ENCODE measurements at regions not wholly inside any gene's neighbourhood (a gene's known extent, or its start where the extent isn't known, plus 50 kb on each side); places are given as distances from the start of the nearest gene placed in this dataset.

GRCh38 chr2:236513956-236514355 lies 55.7 kb upstream of the ACKR3 start:
- no peak for TF ChIP-seq HDAC6 (IDR thresholded peaks at IDR 0.05; ENCODE audit: unreplicated experiment)
- TF ChIP-seq PAX5 (IDR thresholded peaks at IDR 0.05; ENCODE audit: borderline replicate concordance, low read depth, low read length) = no peak
- no peak for TF ChIP-seq JUND (IDR thresholded peaks at IDR 0.05; ENCODE audit: low read depth, low read length)
- TF ChIP-seq SIN3A (IDR thresholded peaks at IDR 0.05; ENCODE audit: low read depth, low read length) = no peak
- TF ChIP-seq NR2C1 (IDR thresholded peaks at IDR 0.05) = no peak
- TF ChIP-seq ESRRA (IDR thresholded peaks at IDR 0.05; ENCODE audit: low read length) = no peak
- no peak for TF ChIP-seq MEF2A (IDR thresholded peaks at IDR 0.05; ENCODE audit: insufficient read depth, low read depth, low read length)
- TF ChIP-seq SUPT20H (IDR thresholded peaks at IDR 0.05; ENCODE audit: borderline replicate concordance, control insufficient read depth, low read depth, low read length) = no peak
- TF ChIP-seq JUNB (IDR thresholded peaks at IDR 0.05) = no peak
- no peak for TF ChIP-seq HCFC1 (IDR thresholded peaks at IDR 0.05; ENCODE audit: low read length)
- no peak for TF ChIP-seq REST (IDR thresholded peaks at IDR 0.05; ENCODE audit: low read depth, low read length)
- TF ChIP-seq MLLT1 (IDR thresholded peaks at IDR 0.05) = no peak
- TF ChIP-seq MYC (IDR thresholded peaks at IDR 0.05; ENCODE audit: insufficient read depth, insufficient read length, insufficient replicate concordance, low read length, severe bottlenecking) = no peak
- Histone ChIP-seq H3K9ac (ENCODE audit: control insufficient read depth, insufficient read depth, low read length) (no peak overlapping the region), H3K9me3 (replicated peaks; ENCODE audit: control insufficient read depth, insufficient read depth, low read length) (no peaks in the 10 kb centered on the region), H2AFZ (ENCODE audit: control insufficient read depth, low read depth, low read length) (no peak overlapping the region), H3K79me2 (ENCODE audit: control insufficient read depth, insufficient read depth, low read length) (no peaks in the 10 kb centered on the region), H3K36me3 (ENCODE audit: control insufficient read depth in 2 of 2, insufficient read depth in 2 of 2, low read length in 1 of 2) (no peaks in the 10 kb centered on the region), H3K27me3 (replicated peaks in 1 of 2; ENCODE audit: control insufficient read depth in 2 of 2, insufficient read depth in 2 of 2, low read length in 1 of 2) (no peaks in the 10 kb centered on the region), H3K27ac (ENCODE audit: control insufficient read depth, insufficient read depth) (no peak overlapping the region), H3K4me3 (no peak overlapping the region), H4K20me1 (ENCODE audit: control insufficient read depth, insufficient read depth) (no peaks in the 10 kb centered on the region), H3K4me1 (ENCODE audit: control insufficient read depth, insufficient read depth, low read length) (peaks cover 5% of the 10 kb centered on the region), H3K4me2 (ENCODE audit: control insufficient read depth, insufficient read depth) (no peak overlapping the region)
- WGBS (ENCODE audit: insufficient coverage, insufficient replicate concordance, low lambda C conversion rate, missing lambda C conversion rate) = 84% methylated on average over 8 of the region's 8 CpGs
- intact Hi-C loops (cut with micrococcal nuclease; ENCODE audit: unreplicated experiment) = loop anchor here (1.0 to 10.0 kb wide), 4 partner anchors 33 to 546 kb away; partner anchors contain the start of gene ACKR3
- CTCF ChIA-PET = interaction anchor here (0.7 to 7.5 kb wide), 21 partner anchors 15 to 572 kb away, joined by 3 to 300 read pairs (median 7); partner anchors contain the start of genes ACKR3 and COPS8
- in situ Hi-C loops (cut with MboI) = loop anchor here (5.0 kb wide), 1 partner anchor 558 kb away; no protein-coding TSS in a partner anchor
- ATAC-seq (no peak), FAIRE-seq (no peak), DNase-seq (ENCODE audit: low read depth, low spot score) (no peak)
- POLR2A ChIA-PET = interaction anchor here (0.6 to 3.0 kb wide), 3 partner anchors 22 to 55 kb away, joined by 3 to 32 read pairs (median 8); partner anchors contain the start of gene ACKR3
- no TSS peak for BruUV-seq (replicated peaks)
- SMC1A ChIA-PET (ENCODE audit: uncharacterized antibody, unreplicated experiment) = interaction anchor here (0.7 to 8.1 kb wide), 26 partner anchors 9 to 555 kb away, joined by 3 to 230 read pairs (median 6); partner anchors contain the start of gene ACKR3
- RAD21 ChIA-PET (ENCODE audit: unreplicated experiment) = interaction anchor here (1.2 to 7.5 kb wide), 16 partner anchors 14 to 549 kb away, joined by 3 to 275 read pairs (median 8); partner anchors contain the start of gene ACKR3
